HG02678 (cell line): ENCODE measurements at regions not wholly inside any gene's neighbourhood (a gene's known extent, or its start where the extent isn't known, plus 50 kb on each side); places are given as distances from the start of the nearest gene placed in this dataset.

Experiments used
- ATAC-seq: cut with Tn5 transposase; IDR thresholded peaks from one replicate; pipeline ENCODE4 v1.9.1; 2021; ENCODE audit warnings: mild to moderate bottlenecking, moderate library complexity; ENCODE audit not compliant: unreplicated experiment

DNA sequence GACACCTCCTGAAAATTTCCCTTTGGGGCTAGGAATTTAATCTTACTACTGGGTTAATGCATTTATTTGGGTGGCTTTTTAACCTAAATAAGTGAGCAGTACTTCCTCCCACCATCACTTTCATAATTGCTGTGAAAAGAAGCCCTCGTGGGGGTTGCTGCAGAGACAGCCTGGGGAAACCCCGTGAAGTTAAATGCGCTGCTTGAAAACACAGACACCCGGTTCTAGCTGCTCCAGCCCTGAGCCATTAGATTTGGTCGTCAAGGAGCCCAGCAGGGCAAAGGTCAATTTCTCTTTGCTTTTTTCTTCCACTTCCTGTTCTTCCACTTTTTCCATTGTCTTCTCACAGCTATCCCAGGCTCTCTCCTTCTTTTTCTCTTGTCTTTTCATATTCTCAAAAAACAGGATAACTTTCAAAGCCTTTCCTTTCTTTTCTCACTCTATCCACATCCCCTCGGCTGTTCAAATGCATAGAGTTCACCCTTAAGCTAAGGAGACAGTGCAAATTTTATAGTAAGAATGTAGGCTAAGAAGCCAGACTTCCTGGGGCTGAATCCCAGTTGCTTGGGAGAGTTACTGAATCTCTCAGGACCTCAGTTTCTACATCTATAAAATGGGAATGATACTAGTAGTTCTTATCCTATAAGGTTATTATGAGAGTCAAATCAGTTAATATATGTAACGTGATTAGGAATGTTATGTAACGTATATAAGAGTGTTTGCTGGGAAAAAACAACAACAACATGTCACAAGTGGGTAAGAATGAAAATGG is 91.5 kb upstream of the ZNF827 start:
- peak; percentile 93 for ATAC-seq

DNA sequence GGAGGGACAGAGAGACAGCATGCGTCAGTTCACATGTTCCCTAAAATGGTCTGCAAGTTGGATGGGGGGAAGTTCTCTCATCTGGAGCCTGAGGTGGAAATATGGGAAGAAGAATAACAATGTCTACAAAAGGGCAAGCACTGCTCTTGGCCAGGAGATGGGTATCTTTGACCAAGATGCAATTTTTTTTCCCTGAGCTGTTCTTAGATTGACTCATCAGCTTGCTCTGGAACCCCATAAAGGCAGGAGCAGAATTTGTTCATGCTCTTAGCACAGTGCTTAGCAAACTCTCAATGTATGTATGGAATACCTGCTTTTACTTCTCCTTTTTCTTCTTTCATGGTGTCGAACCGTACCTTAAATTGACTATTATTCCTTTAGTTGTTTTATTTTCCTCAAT is 90.5 kb upstream of the ZNF827 start:
- ATAC-seq: peak; percentile 46

DNA sequence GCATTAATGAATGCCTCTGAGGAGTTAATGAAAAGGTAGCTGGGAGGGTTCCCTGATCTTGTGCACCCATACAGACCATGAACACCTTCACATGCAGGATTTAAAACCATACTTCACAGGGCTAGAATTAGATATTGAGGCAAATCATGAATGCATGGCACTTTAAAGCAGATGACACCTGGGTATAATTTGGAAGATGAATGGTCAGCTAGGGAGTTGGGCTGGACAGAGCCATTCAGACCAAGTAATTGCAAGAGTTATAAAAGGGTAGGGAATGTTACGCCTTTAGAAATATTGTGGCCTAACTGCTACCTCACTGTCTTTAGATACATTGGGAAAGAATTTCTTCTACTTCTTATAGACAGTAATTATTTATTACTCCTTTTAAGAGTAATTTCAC is 89.1 kb upstream of the ZNF827 start:
- ATAC-seq: no peak

DNA sequence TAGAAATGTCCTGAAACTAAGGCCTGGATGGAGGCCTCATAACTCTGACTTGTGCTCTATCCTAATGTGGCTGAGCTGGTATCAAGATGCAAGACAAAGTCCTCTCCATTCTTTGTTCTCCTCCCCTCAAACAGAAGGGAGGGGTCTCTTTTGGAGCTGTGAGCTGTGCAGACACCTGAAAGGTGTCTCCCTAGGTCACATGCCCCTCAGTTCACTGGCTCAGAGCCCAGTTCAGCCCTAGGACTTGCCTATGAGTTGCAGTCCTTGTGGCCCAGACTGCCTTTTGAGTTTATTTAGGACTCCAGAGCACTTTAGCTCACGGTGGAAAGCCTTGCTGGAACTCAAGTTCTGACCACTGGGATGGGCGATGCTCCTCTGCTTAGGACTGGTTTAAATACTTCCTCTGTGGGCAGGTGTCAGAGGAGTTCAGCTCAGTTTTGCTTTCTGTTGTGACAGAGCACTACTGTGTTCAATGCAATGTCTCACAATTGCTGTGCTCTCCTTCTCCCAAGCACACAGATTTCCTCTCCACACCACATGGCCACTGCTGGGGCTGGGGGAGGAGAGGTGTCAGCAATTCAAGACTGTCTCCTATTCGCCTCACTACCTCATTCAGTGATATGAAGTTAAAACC is 84.8 kb upstream of the ZNF827 start:
- ATAC-seq: peak; percentile 98

GRCh38 chr4:146022541-146022940 is 83.9 kb upstream of the ZNF827 start:
- no peak for ATAC-seq

GRCh38 chr4:146018247-146018646 is 79.6 kb upstream of the ZNF827 start:
- ATAC-seq: no peak

DNA sequence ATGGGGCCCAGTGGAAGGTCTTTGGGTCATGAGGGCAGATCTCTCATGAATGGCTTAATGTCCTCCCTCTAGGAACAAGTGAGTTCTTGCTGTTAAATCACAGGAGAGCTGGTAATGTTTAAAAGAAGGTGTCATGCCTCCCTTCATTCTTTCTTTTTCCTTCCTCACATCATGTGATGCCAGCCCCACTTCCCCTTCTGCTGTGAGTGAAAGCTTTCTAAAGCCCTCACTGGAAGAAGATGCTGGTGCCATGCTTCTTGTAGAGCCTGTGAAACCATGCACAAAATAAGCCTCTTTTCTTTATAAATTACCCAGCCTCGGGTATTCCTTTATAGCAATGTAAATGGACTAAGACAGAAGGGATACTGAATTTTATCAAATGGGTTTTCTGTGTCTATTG is 66.1 kb upstream of the ZNF827 start:
- ATAC-seq: no peak

DNA sequence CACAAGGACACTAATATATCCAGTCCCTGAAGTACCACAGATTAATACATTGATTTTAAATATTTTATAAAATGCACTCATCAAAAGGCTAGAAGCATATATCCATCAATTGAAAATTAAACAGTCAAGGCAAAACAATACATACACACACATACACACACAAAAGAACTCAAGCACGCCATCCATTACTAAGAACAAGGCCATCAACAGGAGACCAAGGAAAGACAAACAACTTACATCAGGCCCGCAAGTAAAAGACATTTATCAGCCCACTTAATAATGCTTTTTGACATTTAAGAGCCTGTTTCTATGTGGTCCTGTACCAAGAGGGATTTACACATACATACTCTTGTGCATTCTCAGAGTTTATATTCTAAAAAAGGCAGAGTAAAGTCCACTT is 50.0 kb upstream of the ZNF827 start:
- no peak for ATAC-seq
